Colonic mucosa (tissue), 4 donors: ENCODE measurements at regions not wholly inside any gene's neighbourhood (a gene's known extent, or its start where the extent isn't known, plus 50 kb on each side); places are given as distances from the start of the nearest gene placed in this dataset.

Source experiments
- DNase-seq: peaks from one replicate; pipeline ENCODE4 v3.0.0-alpha.2; 2020
- H3K27ac ChIP-seq: fragments of 200-600 bp; one replicate; pipeline ENCODE4 v1.8.0; 2021
- H3K27me3 ChIP-seq: fragments of 200-600 bp; one replicate; pipeline ENCODE4 v1.8.0; 2021
- H3K36me3 ChIP-seq: fragments of 200-600 bp; one replicate; pipeline ENCODE4 v1.8.0; 2021
- H3K4me1 ChIP-seq: fragments of 200-600 bp; one replicate; pipeline ENCODE4 v1.8.0; 2021; ENCODE audit warnings: mild to moderate bottlenecking
- H3K4me3 ChIP-seq: fragments of 200-600 bp; one replicate; pipeline ENCODE4 v1.8.0; 2021
- H3K9ac ChIP-seq, 2 donors: one replicate each; pipeline ENCODE4 v1.7.0; 2013; ENCODE audit warnings: control low read depth in 2 of 2, low read depth in 2 of 2, low read length in 2 of 2
- H3K9me3 ChIP-seq: fragments of 200-600 bp; one replicate; pipeline ENCODE4 v1.8.0; 2021
- intact Hi-C: fragments of 100-400 bp; cut with DNase I; formaldehyde crosslinking; loops from one replicate; pipeline ENCODE4 v1.14.1; 2022
- TF ChIP-seq, protein P1 (sequence below): fragments of 200-600 bp; IDR thresholded peaks from one replicate; pipeline ENCODE4 v1.8.0; 2022; ENCODE audit warnings: antibody characterized with exemption, mild to moderate bottlenecking
- donor health status: healthy.
- donor health status: DM: no; HTN: no; CAD: no.
- donor health status: DM: no; HTN: no; CAD: no.

DNA sequence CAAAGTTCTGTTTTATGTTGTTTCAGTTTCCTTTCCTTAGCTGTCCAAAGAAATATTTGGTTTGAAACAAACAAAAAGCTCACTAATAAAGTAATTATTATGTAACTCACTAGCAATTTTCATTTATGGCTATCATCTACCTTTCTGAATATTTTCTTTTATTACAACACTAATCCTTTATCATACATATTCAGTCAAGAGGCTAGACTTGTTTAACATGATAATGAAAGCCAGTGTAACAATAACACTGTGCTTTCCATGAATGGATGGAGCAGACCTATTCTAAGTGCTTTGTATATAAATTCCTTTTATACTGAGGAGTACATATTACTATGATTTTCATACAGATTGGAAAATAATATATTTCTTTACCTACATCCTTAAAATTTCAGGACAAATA, 972.8 kb upstream of the ADGRL4 start:
- no peak for DNase-seq
- H3K4me3 ChIP-seq = no peak overlapping the region
- TF ChIP-seq, protein P1, sequence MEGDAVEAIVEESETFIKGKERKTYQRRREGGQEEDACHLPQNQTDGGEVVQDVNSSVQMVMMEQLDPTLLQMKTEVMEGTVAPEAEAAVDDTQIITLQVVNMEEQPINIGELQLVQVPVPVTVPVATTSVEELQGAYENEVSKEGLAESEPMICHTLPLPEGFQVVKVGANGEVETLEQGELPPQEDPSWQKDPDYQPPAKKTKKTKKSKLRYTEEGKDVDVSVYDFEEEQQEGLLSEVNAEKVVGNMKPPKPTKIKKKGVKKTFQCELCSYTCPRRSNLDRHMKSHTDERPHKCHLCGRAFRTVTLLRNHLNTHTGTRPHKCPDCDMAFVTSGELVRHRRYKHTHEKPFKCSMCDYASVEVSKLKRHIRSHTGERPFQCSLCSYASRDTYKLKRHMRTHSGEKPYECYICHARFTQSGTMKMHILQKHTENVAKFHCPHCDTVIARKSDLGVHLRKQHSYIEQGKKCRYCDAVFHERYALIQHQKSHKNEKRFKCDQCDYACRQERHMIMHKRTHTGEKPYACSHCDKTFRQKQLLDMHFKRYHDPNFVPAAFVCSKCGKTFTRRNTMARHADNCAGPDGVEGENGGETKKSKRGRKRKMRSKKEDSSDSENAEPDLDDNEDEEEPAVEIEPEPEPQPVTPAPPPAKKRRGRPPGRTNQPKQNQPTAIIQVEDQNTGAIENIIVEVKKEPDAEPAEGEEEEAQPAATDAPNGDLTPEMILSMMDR = no peak
- H3K27me3 ChIP-seq = no peaks in the 10 kb centered on the region
- H3K9me3 ChIP-seq = no peaks in the 10 kb centered on the region
- no peaks in the 10 kb centered on the region for H3K4me1 ChIP-seq
- H3K36me3 ChIP-seq = no peaks in the 10 kb centered on the region
- intact Hi-C loops = no loop called here
- no peak overlapping the region for H3K27ac ChIP-seq
- no peak overlapping the region for H3K9ac ChIP-seq

DNA sequence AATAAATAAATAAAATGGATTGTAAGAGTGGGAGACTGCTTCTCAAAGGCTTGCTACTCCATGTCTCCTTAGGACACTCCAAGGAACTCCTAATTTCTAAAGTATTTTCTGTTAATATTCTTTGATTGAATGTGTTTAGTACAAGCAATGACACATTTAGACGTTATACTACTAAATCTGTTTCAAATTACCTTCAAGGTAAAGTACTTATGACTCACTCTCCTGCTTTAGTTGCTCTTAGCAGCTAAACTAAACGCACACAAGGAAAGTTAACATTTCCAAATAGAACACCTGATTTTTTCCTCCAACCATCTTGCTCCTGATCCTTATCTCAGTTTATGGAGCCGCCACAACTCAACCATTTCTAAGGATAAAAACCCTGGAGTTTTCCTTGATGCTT, 969.8 kb upstream of the ADGRL4 start:
- DNase-seq = no peak
- H3K4me1 ChIP-seq = no peaks in the 10 kb centered on the region
- no peak overlapping the region for H3K27ac ChIP-seq
- no peak overlapping the region for H3K9ac ChIP-seq
- intact Hi-C loops = no loop called here
- no peak overlapping the region for H3K4me3 ChIP-seq
- H3K9me3 ChIP-seq = no peaks in the 10 kb centered on the region
- H3K36me3 ChIP-seq = no peaks in the 10 kb centered on the region
- TF ChIP-seq, protein P1 = no peak
- H3K27me3 ChIP-seq = no peaks in the 10 kb centered on the region

DNA sequence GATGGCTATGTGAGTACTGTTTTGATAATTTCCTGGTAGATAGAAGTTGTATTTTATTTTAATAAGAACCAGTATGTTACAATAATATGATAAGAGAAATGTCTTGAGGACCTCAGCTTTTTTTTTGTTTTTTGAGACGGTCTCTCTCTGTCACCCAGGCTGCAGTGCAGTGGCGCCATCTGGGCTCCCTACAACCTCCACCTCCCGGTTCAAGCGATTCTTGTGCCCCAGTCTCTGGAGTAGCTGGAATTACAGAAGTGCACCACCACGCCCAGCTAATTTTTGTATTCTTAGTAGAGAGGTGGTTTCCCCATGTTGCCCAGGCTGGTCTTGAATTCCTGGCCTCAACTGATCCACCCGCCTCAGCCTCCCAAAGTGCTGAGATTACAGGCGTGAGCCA, 968.1 kb upstream of the ADGRL4 start:
- TF ChIP-seq, protein P1 = no peak

DNA sequence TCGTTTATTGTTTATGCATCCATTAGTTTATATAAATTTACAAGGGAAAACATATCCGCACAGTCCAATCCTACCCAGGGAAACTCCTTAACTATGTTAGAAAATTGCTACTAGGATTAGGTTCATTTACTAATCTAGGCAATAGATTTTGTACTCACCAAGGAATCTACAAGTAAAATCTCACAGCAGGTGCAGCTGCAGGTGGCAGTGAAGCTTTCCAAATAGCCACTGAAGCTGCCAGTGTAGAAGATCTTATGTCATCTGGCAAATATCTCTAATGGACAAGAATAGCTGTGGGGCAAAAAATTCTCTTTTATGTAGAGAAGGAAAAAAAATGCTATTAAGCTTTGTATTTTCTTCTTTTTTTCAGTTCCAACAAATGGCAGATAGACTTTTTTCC, 963.4 kb upstream of the ADGRL4 start:
- Histone ChIP-seq H3K27me3 (no peaks in the 10 kb centered on the region), H3K9me3 (no peaks in the 10 kb centered on the region), H3K36me3 (no peaks in the 10 kb centered on the region), H3K4me3 (no peak overlapping the region), H3K27ac (no peak overlapping the region), H3K4me1 (no peaks in the 10 kb centered on the region), H3K9ac (no peak overlapping the region)
- DNase-seq = no peak
- intact Hi-C loops = no loop called here
- TF ChIP-seq, protein P1 = no peak

More for the DNA sequence above, 968.1 kb upstream of the ADGRL4 start:
- DNase-seq = no peak
- H3K36me3 ChIP-seq = no peaks in the 10 kb centered on the region
- no peaks in the 10 kb centered on the region for H3K9me3 ChIP-seq
- H3K9ac ChIP-seq = no peak overlapping the region
- H3K27ac ChIP-seq = no peak overlapping the region
- H3K27me3 ChIP-seq = no peaks in the 10 kb centered on the region
- H3K4me1 ChIP-seq = no peaks in the 10 kb centered on the region
- intact Hi-C loops = no loop called here
- no peak overlapping the region for H3K4me3 ChIP-seq

DNA sequence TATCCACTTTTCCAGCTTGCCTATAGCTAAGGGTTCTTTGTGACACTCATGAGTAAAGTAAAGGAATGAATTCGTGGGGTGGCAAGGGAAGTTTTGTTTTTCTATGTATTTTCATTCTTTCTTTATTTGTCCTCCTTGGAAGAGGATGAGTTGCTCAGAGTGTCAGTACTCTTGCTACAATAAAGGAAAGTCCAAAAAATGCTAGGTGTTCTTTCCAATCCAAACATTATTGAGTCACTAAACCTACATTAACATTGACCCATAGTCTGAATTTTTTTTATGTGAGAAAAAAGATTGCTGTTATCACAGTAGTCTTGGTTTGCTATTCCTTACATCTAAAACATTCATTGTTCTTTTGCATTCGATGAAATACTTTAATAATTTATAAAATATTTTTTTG, 959.9 kb upstream of the ADGRL4 start:
- TF ChIP-seq, protein P1 = no peak
- H3K36me3 ChIP-seq = no peaks in the 10 kb centered on the region
- intact Hi-C loops = no loop called here
- H3K9me3 ChIP-seq = no peaks in the 10 kb centered on the region
- no peaks in the 10 kb centered on the region for H3K4me1 ChIP-seq
- no peak overlapping the region for H3K9ac ChIP-seq
- H3K27ac ChIP-seq = no peak overlapping the region
- no peak overlapping the region for H3K4me3 ChIP-seq
- DNase-seq = no peak
- H3K27me3 ChIP-seq = no peaks in the 10 kb centered on the region

DNA sequence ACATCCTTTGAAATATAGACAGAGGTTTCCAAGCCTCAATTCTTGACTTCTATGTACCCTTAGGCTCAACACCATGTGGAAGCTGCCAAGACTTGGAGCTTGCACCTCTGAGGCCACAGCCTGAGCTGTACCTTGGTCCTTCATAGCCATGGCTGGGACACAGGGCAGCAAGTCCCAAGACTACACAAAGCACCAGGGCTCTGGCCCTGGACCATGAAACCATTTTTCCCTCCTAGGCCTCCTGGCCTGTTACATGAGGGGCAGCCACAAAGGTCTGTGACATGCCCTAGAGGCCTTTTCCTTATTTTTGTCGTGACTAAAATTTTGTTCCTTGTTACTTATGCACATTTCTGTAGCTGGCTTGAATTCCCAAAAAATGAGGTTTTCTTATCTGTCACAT, 953.1 kb upstream of the ADGRL4 start:
- intact Hi-C loops = no loop called here
- no peak for DNase-seq
- no peaks in the 10 kb centered on the region for H3K36me3 ChIP-seq

More for the DNA sequence above, 953.1 kb upstream of the ADGRL4 start:
- Histone ChIP-seq H3K9ac (no peak overlapping the region), H3K4me1 (no peaks in the 10 kb centered on the region), H3K9me3 (no peaks in the 10 kb centered on the region), H3K27ac (no peak overlapping the region), H3K4me3 (no peak overlapping the region), H3K27me3 (no peaks in the 10 kb centered on the region)
- TF ChIP-seq, protein P1 = no peak
